ENCODE measurements at regions not wholly inside any gene's neighbourhood (a gene's known extent, or its start where the extent isn't known, plus 50 kb on each side); places are given as distances from the start of the nearest gene placed in this dataset.

DNA sequence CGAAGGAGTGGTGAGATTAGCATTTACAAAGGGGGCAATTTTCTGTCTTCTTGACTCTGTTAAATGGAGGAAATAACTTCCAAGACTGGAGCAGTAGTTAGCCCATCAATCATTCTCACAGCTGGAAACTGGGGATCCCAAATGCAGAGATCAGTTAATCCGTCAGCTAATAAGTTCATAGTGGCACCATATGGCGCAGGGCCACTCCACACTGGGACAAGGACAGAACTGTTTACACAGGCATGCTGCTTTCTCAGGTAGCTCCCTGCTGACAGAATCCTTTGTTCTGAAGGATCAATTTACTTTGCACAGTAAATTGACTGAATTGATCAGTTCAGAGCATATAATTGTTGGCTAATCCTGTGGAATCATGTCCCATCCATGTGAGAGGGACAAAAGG lies 395.7 kb downstream of the TMEM161B start:
- TF ChIP-seq MAFK (IDR thresholded peaks at IDR 0.05; ENCODE audit: partially characterized antibody) (no peak), HDAC2 (IDR thresholded peaks at IDR 0.05) (no peak), CHD2 (IDR thresholded peaks at IDR 0.05; ENCODE audit: low read length, partially characterized antibody) (no peak), NPAS2 (CRISPR knock-in tag; IDR thresholded peaks at IDR 0.05; ENCODE audit: borderline replicate concordance) (no peak), POLR2A (IDR thresholded peaks at IDR 0.05; ENCODE audit: low read length) (no peak), MAZ (IDR thresholded peaks at IDR 0.05; ENCODE audit: borderline replicate concordance, low read depth, low read length) (no peak), SMC3 (IDR thresholded peaks at IDR 0.05) (no peak), ZC3H11A (IDR thresholded peaks at IDR 0.05) (no peak)
- TF ChIP-seq, protein P1, sequence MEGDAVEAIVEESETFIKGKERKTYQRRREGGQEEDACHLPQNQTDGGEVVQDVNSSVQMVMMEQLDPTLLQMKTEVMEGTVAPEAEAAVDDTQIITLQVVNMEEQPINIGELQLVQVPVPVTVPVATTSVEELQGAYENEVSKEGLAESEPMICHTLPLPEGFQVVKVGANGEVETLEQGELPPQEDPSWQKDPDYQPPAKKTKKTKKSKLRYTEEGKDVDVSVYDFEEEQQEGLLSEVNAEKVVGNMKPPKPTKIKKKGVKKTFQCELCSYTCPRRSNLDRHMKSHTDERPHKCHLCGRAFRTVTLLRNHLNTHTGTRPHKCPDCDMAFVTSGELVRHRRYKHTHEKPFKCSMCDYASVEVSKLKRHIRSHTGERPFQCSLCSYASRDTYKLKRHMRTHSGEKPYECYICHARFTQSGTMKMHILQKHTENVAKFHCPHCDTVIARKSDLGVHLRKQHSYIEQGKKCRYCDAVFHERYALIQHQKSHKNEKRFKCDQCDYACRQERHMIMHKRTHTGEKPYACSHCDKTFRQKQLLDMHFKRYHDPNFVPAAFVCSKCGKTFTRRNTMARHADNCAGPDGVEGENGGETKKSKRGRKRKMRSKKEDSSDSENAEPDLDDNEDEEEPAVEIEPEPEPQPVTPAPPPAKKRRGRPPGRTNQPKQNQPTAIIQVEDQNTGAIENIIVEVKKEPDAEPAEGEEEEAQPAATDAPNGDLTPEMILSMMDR (IDR thresholded peaks at IDR 0.05), result no peak
